Muscle of arm (tissue), 1 donor: ENCODE measurements at regions not wholly inside any gene's neighbourhood (a gene's known extent, or its start where the extent isn't known, plus 50 kb on each side); places are given as distances from the start of the nearest gene placed in this dataset.
A peak's percentile ranks its signal among the peaks of the same experiment; 100 is the strongest.

Experiments used
- DNase-seq: peaks from one replicate; pipeline ENCODE4 v3.0.0-alpha.2; 2013

GRCh38 chr7:93015779-93016481 lies 101.8 kb downstream of the SAMD9 start:
- peak; percentile 53 for DNase-seq

GRCh38 chr7:93015101-93015778 lies 102.5 kb downstream of the SAMD9 start:
- peak; percentile 53 for DNase-seq

- no peak for DNase-seq
Observed at GRCh38 chr7:93014410-93014809, 103.4 kb downstream of the SAMD9 start.

GRCh38 chr7:93013446-93014061 lies 104.2 kb downstream of the SAMD9 start:
- no peak for DNase-seq

GRCh38 chr7:93011351-93012294 lies 106.2 kb downstream of the SAMD9 start:
- no peak for DNase-seq

- DNase-seq, result no peak
Observed at GRCh38 chr7:93008833-93009232, 108.9 kb downstream of the SAMD9 start.

GRCh38 chr7:93006480-93007095 lies 111.2 kb downstream of the SAMD9 start:
- DNase-seq, result no peak

- DNase-seq, result no peak
Observed at GRCh38 chr7:93004906-93005305, 112.9 kb downstream of the SAMD9 start.

GRCh38 chr7:92997719-92998118 lies 120.1 kb downstream of the SAMD9 start:
- no peak for DNase-seq

GRCh38 chr7:92997152-92997551 lies 120.6 kb downstream of the SAMD9 start:
- DNase-seq, result no peak

GRCh38 chr7:92994901-92995300 lies 122.9 kb downstream of the SAMD9 start:
- no peak for DNase-seq

- no peak for DNase-seq
Observed at GRCh38 chr7:92992932-92993331, 124.8 kb downstream of the SAMD9 start.

GRCh38 chr7:92992483-92992882 lies 125.3 kb downstream of the SAMD9 start:
- no peak for DNase-seq

GRCh38 chr7:92991190-92991589 lies 126.6 kb downstream of the SAMD9 start:
- DNase-seq, result no peak

GRCh38 chr7:92988941-92989545 lies 128.7 kb downstream of the SAMD9 start:
- DNase-seq, result no peak

GRCh38 chr7:92988051-92988450 lies 129.7 kb downstream of the SAMD9 start:
- DNase-seq, result no peak

- DNase-seq, result no peak
Observed at GRCh38 chr7:92987538-92987937, 130.2 kb downstream of the SAMD9 start.

GRCh38 chr7:92987095-92987494 lies 130.7 kb downstream of the SAMD9 start:
- no peak for DNase-seq

- no peak for DNase-seq
Observed at GRCh38 chr7:92982928-92983327, 134.9 kb downstream of the SAMD9 start.

GRCh38 chr7:92976931-92977330 lies 140.6 kb upstream of the CDK6 start:
- DNase-seq, result no peak

- DNase-seq, result peak; percentile 35
Observed at GRCh38 chr7:92973974-92974373, 137.6 kb upstream of the CDK6 start.
